GM23338 (cell line): ENCODE measurements at regions not wholly inside any gene's neighbourhood (a gene's known extent, or its start where the extent isn't known, plus 50 kb on each side); places are given as distances from the start of the nearest gene placed in this dataset.

Experiments
- ATAC-seq: fragments of 200-7000 bp; cut with Tn5 transposase; 3 replicates; pipeline ENCODE4 v1.9.1; 2020
- DNase-seq: peaks from one replicate; pipeline ENCODE4 v3.0.0-alpha.2; 2015; ENCODE audit warnings: low spot score
- H2AFZ ChIP-seq: fragments of 200-600 bp; sonication (generic); 2 replicates; pipeline ENCODE4 v1.8.0; 2016; ENCODE audit warnings: antibody characterized with exemption, mild to moderate bottlenecking, moderate library complexity
- H3F3A ChIP-seq: fragments of 200-600 bp; sonication (generic); replicated peaks from 2 replicates; pipeline ENCODE4 v1.8.0; 2017; ENCODE audit warnings: antibody characterized with exemption, mixed run types, low read depth
- H3K27ac ChIP-seq: fragments of 200-600 bp; sonication (generic); 2 replicates; pipeline ENCODE4 v1.6.1; 2016; ENCODE audit warnings: low read depth
- H3K27me3 ChIP-seq: fragments of 200-600 bp; sonication (generic); 2 replicates; pipeline ENCODE4 v1.8.0; 2016; ENCODE audit warnings: mild to moderate bottlenecking, mixed run types, moderate library complexity; ENCODE audit not compliant: insufficient read depth
- H3K36me3 ChIP-seq: fragments of 200-600 bp; sonication (generic); 2 replicates; pipeline ENCODE4 v1.8.0; 2016; ENCODE audit warnings: mild to moderate bottlenecking; ENCODE audit not compliant: insufficient read depth
- H3K4me1 ChIP-seq: fragments of 200-600 bp; sonication (generic); 2 replicates; pipeline ENCODE4 v1.8.0; 2016; ENCODE audit warnings: mild to moderate bottlenecking, moderate library complexity; ENCODE audit not compliant: insufficient read depth
- H3K4me2 ChIP-seq: fragments of 200-600 bp; sonication (generic); 2 replicates; pipeline ENCODE4 v1.7.1; 2017; ENCODE audit warnings: mixed run types
- H3K4me3 ChIP-seq: fragments of 200-600 bp; sonication (generic); 2 replicates; pipeline ENCODE4 v1.6.1; 2016; ENCODE audit warnings: mixed run types
- H3K79me2 ChIP-seq: fragments of 200-600 bp; sonication (generic); replicated peaks from 2 replicates; pipeline ENCODE4 v1.8.0; 2017; ENCODE audit warnings: mild to moderate bottlenecking; ENCODE audit not compliant: insufficient read depth
- H3K9me2 ChIP-seq: fragments of 200-600 bp; sonication (generic); 2 replicates; pipeline ENCODE4 v1.8.0; 2017; ENCODE audit not compliant: insufficient read depth
- H4K20me1 ChIP-seq: fragments of 200-600 bp; sonication (generic); replicated peaks from 2 replicates; pipeline ENCODE4 v1.8.0; 2017; ENCODE audit warnings: mild to moderate bottlenecking; ENCODE audit not compliant: insufficient read depth
- H3K27ac Mint-ChIP-seq: 2 replicates; pipeline ENCODE4 v1.8.0; 2020; ENCODE audit warnings: inconsistent platforms, mild to moderate bottlenecking, moderate library complexity, mixed read lengths
- H3K27me3 Mint-ChIP-seq: 3 replicates; pipeline ENCODE4 v1.8.0; 2022; ENCODE audit warnings: low read depth, mild to moderate bottlenecking, moderate library complexity, mixed read lengths, inconsistent platforms; ENCODE audit not compliant: insufficient read depth, poor library complexity
- H3K36me3 Mint-ChIP-seq: 3 replicates; pipeline ENCODE4 v1.8.0; 2021; ENCODE audit warnings: low read depth, mild to moderate bottlenecking, inconsistent platforms, moderate library complexity, mixed read lengths
- H3K4me1 Mint-ChIP-seq: 3 replicates; pipeline ENCODE4 v1.8.0; 2020; ENCODE audit warnings: mild to moderate bottlenecking, inconsistent platforms, mixed read lengths
- H3K4me3 Mint-ChIP-seq: 3 replicates; pipeline ENCODE4 v1.8.0; 2021; ENCODE audit warnings: moderate library complexity, mild to moderate bottlenecking, inconsistent platforms, mixed read lengths
- H3K9me3 Mint-ChIP-seq: 3 replicates; pipeline ENCODE4 v1.8.0; 2020; ENCODE audit warnings: moderate library complexity, mild to moderate bottlenecking, inconsistent platforms, mixed read lengths
- CREB1 ChIP-seq: fragments of 250-450 bp; sonication (Bioruptor Pico); IDR thresholded peaks from 2 replicates; pipeline ENCODE4 v1.5.0; 2020; ENCODE audit warnings: low read depth, mild to moderate bottlenecking, moderate library complexity
- EZH2 ChIP-seq: fragments of 200-600 bp; sonication (generic); IDR thresholded peaks from one replicate; pipeline ENCODE4 v1.8.0; 2017; ENCODE audit warnings: antibody characterized with exemption, mild to moderate bottlenecking, low read depth; ENCODE audit not compliant: unreplicated experiment
- EZH2phosphoT487 ChIP-seq: fragments of 200-600 bp; sonication (generic); IDR thresholded peaks from one replicate; pipeline ENCODE4 v1.8.1; 2018; ENCODE audit warnings: antibody characterized with exemption; ENCODE audit not compliant: unreplicated experiment
- JUNB ChIP-seq: IDR thresholded peaks from one replicate; pipeline ENCODE4 v1.6.1; 2016; ENCODE audit warnings: antibody characterized with exemption; ENCODE audit not compliant: unreplicated experiment
- NANOG ChIP-seq: IDR thresholded peaks from 2 replicates; pipeline ENCODE4 v1.6.1; 2016; ENCODE audit warnings: antibody characterized with exemption, borderline replicate concordance
- POLR2AphosphoS5 ChIP-seq: IDR thresholded peaks from 2 replicates; pipeline ENCODE4 v1.6.1; 2016; ENCODE audit warnings: antibody characterized with exemption, low read depth
- STAT1 ChIP-seq: IDR thresholded peaks from one replicate; pipeline ENCODE4 v1.6.1; 2016; ENCODE audit warnings: antibody characterized with exemption; ENCODE audit not compliant: unreplicated experiment
- ZNF114 ChIP-seq: fragments of 250-450 bp; sonication (Bioruptor Pico); IDR thresholded peaks from 2 replicates; pipeline ENCODE4 v1.5.0; 2020; ENCODE audit warnings: mild to moderate bottlenecking, moderate library complexity
- TF ChIP-seq, protein P1 (sequence below): fragments of 250-450 bp; sonication (Bioruptor Pico); IDR thresholded peaks from 2 replicates; pipeline ENCODE4 v1.5.0; 2020; ENCODE audit warnings: mild to moderate bottlenecking, moderate library complexity
- TF ChIP-seq, protein P2 (sequence below), 2 experiments: fragments of 200-600 bp in 1 of 2; sonication (generic) in 1 of 2; conservative IDR thresholded peaks; 2 replicates each; pipeline versions ENCODE4 v1.5.1 to v1.6.1; 2016 to 2017; ENCODE audit warnings: antibody characterized with exemption in 2 of 2, low read depth in 2 of 2, mild to moderate bottlenecking in 2 of 2, moderate library complexity in 1 of 2
- TF ChIP-seq, protein P3 (sequence below): IDR thresholded peaks from 2 replicates; pipeline ENCODE4 v1.6.1; 2016; ENCODE audit warnings: antibody characterized with exemption

DNA sequence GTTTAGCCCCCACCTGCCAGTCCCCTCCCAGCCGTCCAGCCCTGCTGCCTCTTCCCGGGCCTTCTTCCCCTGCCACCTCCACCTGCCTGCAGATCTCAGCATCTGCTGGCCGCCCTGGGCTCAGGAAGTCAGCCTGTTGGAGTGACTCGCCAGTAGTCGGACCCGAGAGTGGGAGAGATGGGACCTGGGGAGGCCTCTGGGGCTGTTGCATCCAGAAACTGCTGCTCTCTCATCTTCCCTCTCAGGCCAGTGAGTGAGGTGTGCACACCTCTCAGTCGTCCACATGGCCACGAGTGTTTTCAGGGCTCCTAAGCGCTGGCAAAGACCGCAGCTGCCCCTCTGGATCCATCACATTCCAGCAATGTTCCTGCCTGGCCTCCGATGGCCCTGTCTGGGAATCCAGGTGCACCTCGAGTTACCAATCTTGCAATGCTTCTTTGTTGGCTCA is 151.8 kb upstream of the SOX1 start:
- peaks cover 11% of the 10 kb centered on the region for H3K27me3 Mint-ChIP-seq

DNA sequence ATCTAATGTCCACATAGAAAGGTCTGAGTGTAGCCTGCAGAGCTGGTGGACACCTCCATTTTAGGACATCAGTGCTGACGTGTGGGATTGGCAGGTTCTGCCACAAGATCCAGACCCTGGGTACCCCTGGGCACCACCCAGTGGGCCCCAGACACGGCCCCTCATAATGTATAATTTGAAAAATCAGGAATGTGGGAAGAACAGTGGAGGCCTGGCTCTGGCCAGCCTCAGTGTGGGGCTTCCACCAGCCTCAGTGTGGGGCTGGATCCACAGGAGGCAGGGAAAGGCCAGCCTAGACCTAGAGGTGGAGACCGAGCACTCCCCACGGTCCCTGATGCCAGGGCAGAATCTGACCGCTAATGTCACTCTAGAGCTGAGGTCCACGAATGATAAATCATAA is 150.7 kb upstream of the SOX1 start:
- Histone ChIP-seq H3K27me3 (no peaks in the 10 kb centered on the region), H3K4me3 (no peak overlapping the region), H3K4me1 (no peaks in the 10 kb centered on the region), H3K4me2 (no peak overlapping the region), H3F3A (no peaks in the 10 kb centered on the region), H4K20me1 (no peaks in the 10 kb centered on the region), H2AFZ (no peak overlapping the region), H3K27ac (no peak overlapping the region), H3K9me2 (no peaks in the 10 kb centered on the region), H3K36me3 (no peaks in the 10 kb centered on the region), H3K79me2 (no peaks in the 10 kb centered on the region)
- no peaks in the 10 kb centered on the region; the same call in 2 of the 3 replicates for H3K9me3 Mint-ChIP-seq
- peaks cover 10% of the 10 kb centered on the region for H3K27me3 Mint-ChIP-seq
- no peak overlapping the region for H3K4me3 Mint-ChIP-seq
- no peaks in the 10 kb centered on the region for H3K36me3 Mint-ChIP-seq
- no peak overlapping the region for H3K27ac Mint-ChIP-seq
- DNase-seq (no peak), ATAC-seq (no peak)
- peaks cover 11% of the 10 kb centered on the region for H3K4me1 Mint-ChIP-seq
- TF ChIP-seq EZH2 (no peak), CREB1 (no peak), POLR2AphosphoS5 (no peak), ZNF114 (CRISPR knock-in tag) (no peak), NANOG (no peak), EZH2phosphoT487 (no peak), STAT1 (no peak)
- TF ChIP-seq, protein P1, sequence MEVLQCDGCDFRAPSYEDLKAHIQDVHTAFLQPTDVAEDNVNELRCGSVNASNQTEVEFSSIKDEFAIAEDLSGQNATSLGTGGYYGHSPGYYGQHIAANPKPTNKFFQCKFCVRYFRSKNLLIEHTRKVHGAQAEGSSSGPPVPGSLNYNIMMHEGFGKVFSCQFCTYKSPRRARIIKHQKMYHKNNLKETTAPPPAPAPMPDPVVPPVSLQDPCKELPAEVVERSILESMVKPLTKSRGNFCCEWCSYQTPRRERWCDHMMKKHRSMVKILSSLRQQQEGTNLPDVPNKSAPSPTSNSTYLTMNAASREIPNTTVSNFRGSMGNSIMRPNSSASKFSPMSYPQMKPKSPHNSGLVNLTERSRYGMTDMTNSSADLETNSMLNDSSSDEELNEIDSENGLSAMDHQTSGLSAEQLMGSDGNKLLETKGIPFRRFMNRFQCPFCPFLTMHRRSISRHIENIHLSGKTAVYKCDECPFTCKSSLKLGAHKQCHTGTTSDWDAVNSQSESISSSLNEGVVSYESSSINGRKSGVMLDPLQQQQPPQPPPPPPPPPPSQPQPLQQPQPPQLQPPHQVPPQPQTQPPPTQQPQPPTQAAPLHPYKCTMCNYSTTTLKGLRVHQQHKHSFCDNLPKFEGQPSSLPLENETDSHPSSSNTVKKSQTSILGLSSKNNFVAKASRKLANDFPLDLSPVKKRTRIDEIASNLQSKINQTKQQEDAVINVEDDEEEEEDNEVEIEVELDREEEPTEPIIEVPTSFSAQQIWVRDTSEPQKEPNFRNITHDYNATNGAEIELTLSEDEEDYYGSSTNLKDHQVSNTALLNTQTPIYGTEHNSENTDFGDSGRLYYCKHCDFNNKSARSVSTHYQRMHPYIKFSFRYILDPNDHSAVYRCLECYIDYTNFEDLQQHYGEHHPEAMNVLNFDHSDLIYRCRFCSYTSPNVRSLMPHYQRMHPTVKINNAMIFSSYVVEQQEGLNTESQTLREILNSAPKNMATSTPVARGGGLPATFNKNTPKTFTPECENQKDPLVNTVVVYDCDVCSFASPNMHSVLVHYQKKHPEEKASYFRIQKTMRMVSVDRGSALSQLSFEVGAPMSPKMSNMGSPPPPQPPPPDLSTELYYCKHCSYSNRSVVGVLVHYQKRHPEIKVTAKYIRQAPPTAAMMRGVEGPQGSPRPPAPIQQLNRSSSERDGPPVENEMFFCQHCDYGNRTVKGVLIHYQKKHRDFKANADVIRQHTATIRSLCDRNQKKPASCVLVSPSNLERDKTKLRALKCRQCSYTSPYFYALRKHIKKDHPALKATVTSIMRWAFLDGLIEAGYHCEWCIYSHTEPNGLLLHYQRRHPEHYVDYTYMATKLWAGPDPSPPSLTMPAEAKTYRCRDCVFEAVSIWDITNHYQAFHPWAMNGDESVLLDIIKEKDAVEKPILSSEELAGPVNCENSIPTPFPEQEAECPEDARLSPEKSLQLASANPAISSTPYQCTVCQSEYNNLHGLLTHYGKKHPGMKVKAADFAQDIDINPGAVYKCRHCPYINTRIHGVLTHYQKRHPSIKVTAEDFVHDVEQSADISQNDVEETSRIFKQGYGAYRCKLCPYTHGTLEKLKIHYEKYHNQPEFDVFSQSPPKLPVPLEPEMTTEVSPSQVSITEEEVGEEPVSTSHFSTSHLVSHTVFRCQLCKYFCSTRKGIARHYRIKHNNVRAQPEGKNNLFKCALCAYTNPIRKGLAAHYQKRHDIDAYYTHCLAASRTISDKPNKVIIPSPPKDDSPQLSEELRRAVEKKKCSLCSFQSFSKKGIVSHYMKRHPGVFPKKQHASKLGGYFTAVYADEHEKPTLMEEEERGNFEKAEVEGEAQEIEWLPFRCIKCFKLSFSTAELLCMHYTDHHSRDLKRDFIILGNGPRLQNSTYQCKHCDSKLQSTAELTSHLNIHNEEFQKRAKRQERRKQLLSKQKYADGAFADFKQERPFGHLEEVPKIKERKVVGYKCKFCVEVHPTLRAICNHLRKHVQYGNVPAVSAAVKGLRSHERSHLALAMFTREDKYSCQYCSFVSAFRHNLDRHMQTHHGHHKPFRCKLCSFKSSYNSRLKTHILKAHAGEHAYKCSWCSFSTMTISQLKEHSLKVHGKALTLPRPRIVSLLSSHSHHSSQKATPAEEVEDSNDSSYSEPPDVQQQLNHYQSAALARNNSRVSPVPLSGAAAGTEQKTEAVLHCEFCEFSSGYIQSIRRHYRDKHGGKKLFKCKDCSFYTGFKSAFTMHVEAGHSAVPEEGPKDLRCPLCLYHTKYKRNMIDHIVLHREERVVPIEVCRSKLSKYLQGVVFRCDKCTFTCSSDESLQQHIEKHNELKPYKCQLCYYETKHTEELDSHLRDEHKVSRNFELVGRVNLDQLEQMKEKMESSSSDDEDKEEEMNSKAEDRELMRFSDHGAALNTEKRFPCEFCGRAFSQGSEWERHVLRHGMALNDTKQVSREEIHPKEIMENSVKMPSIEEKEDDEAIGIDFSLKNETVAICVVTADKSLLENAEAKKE (CRISPR knock-in tag): no peak
- TF ChIP-seq, protein P2, sequence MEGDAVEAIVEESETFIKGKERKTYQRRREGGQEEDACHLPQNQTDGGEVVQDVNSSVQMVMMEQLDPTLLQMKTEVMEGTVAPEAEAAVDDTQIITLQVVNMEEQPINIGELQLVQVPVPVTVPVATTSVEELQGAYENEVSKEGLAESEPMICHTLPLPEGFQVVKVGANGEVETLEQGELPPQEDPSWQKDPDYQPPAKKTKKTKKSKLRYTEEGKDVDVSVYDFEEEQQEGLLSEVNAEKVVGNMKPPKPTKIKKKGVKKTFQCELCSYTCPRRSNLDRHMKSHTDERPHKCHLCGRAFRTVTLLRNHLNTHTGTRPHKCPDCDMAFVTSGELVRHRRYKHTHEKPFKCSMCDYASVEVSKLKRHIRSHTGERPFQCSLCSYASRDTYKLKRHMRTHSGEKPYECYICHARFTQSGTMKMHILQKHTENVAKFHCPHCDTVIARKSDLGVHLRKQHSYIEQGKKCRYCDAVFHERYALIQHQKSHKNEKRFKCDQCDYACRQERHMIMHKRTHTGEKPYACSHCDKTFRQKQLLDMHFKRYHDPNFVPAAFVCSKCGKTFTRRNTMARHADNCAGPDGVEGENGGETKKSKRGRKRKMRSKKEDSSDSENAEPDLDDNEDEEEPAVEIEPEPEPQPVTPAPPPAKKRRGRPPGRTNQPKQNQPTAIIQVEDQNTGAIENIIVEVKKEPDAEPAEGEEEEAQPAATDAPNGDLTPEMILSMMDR (conservative IDR thresholded peaks at IDR 0.05; ENCODE audit: low read depth in 2 of 2): no peak
- TF ChIP-seq, protein P3, sequence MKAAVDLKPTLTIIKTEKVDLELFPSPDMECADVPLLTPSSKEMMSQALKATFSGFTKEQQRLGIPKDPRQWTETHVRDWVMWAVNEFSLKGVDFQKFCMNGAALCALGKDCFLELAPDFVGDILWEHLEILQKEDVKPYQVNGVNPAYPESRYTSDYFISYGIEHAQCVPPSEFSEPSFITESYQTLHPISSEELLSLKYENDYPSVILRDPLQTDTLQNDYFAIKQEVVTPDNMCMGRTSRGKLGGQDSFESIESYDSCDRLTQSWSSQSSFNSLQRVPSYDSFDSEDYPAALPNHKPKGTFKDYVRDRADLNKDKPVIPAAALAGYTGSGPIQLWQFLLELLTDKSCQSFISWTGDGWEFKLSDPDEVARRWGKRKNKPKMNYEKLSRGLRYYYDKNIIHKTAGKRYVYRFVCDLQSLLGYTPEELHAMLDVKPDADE: no peak

More for the DNA sequence above, 151.8 kb upstream of the SOX1 start:
- Histone ChIP-seq H3K4me2 (no peak overlapping the region), H3K36me3 (no peaks in the 10 kb centered on the region), H2AFZ (no peak overlapping the region), H3K4me1 (no peaks in the 10 kb centered on the region), H3K27me3 (no peaks in the 10 kb centered on the region), H3K9me2 (no peaks in the 10 kb centered on the region), H3F3A (no peaks in the 10 kb centered on the region), H4K20me1 (no peaks in the 10 kb centered on the region), H3K27ac (no peak overlapping the region), H3K4me3 (no peak overlapping the region), H3K79me2 (no peaks in the 10 kb centered on the region)
- DNase-seq: no peak
- no peak overlapping the region for H3K27ac Mint-ChIP-seq
- H3K36me3 Mint-ChIP-seq: no peaks in the 10 kb centered on the region; the same call in 2 of the 3 replicates
- no peaks in the 10 kb centered on the region; the same call in 2 of the 3 replicates for H3K9me3 Mint-ChIP-seq
- H3K4me1 Mint-ChIP-seq: peaks cover 11% of the 10 kb centered on the region
- no peak for ATAC-seq
- TF ChIP-seq JUNB (no peak), ZNF114 (CRISPR knock-in tag) (no peak), STAT1 (no peak)
- no peak overlapping the region for H3K4me3 Mint-ChIP-seq
